Thyroid gland (tissue), 4 donors: ENCODE measurements at regions not wholly inside any gene's neighbourhood (a gene's known extent, or its start where the extent isn't known, plus 50 kb on each side); places are given as distances from the start of the nearest gene placed in this dataset.

Experiments
- DNase-seq, 2 donors: peaks; one replicate each; pipeline ENCODE4 v3.0.0-alpha.2; 2019
- H3K27ac ChIP-seq, 3 donors: fragments of 200-600 bp; sonication (generic); 1 replicate in 2 of 3; 2 replicates in 1 of 3; pipeline ENCODE4 v1.5.1; 2016 to 2019; ENCODE audit warnings: mild to moderate bottlenecking in 1 of 3, moderate library complexity in 1 of 3
- H3K27me3 ChIP-seq: fragments of 200-600 bp; sonication (generic); one replicate; pipeline ENCODE4 v1.5.1; 2019
- H3K36me3 ChIP-seq, 2 donors: fragments of 200-600 bp; sonication (generic); one replicate each; pipeline ENCODE4 v1.5.1; 2016 to 2019
- H3K4me1 ChIP-seq, 2 donors: fragments of 200-600 bp; sonication (generic); one replicate each; pipeline ENCODE4 v1.5.1; 2017 to 2019
- H3K4me3 ChIP-seq, 3 donors: fragments of 200-600 bp; sonication (generic); replicated peaks in 1 of 3; 1 replicate in 2 of 3; 2 replicates in 1 of 3; pipeline ENCODE4 v1.5.1; 2016; ENCODE audit warnings: mild to moderate bottlenecking in 1 of 3
- H3K9me3 ChIP-seq: fragments of 200-600 bp; sonication (generic); one replicate; pipeline ENCODE4 v1.5.1; 2017
- CTCF ChIP-seq, 6 experiments: fragments of 200-600 bp in 3 of 6; fragments of 450-650 bp in 3 of 6; sonication (generic) in 3 of 6; IDR thresholded peaks; one replicate each; pipeline ENCODE4 v1.5.1; 2016 to 2019; ENCODE audit warnings: antibody characterized with exemption in 6 of 6, mild to moderate bottlenecking in 2 of 6, inconsistent platforms in 1 of 6, moderate library complexity in 1 of 6
- POLR2A ChIP-seq, 2 donors: fragments of 450-650 bp; IDR thresholded peaks; one replicate each; pipeline ENCODE4 v1.6.1; 2017; ENCODE audit warnings: antibody characterized with exemption in 2 of 2, mild to moderate bottlenecking in 2 of 2, moderate library complexity in 1 of 2
- WGBS, 2 donors: methylation state at CpG; one replicate each; pipeline ENCODE4 v1.1.5; 2017; 5-methylcytosine and 5-hydroxymethylcytosine counted together
- intact Hi-C: fragments of 100-400 bp; cut with DNase I; formaldehyde crosslinking; loops from one replicate; pipeline ENCODE4 v1.15.1; 2023

- no peak overlapping the region for H3K27ac ChIP-seq
- 97 to 98% methylated on average over 2 of the region's 2 CpGs for WGBS, 2 donors
- no peaks in the 10 kb centered on the region for H3K9me3 ChIP-seq
- H3K4me1 ChIP-seq: no peaks in the 10 kb centered on the region
- TF ChIP-seq CTCF (IDR thresholded peaks at IDR 0.05) (no peak), POLR2A (IDR thresholded peaks at IDR 0.05) (no peak)
- no peak overlapping the region for H3K4me3 ChIP-seq
- H3K36me3 ChIP-seq: no peaks in the 10 kb centered on the region
- intact Hi-C loops: no loop called here
- DNase-seq: no peak
- no peaks in the 10 kb centered on the region for H3K27me3 ChIP-seq
Observed at GRCh38 chr20:11030351-11030750, 356.6 kb upstream of the JAG1 start.

GRCh38 chr20:11031300-11031699 lies 357.5 kb upstream of the JAG1 start:
- H3K27me3 ChIP-seq: no peaks in the 10 kb centered on the region
- H3K4me3 ChIP-seq: no peak overlapping the region
- TF ChIP-seq POLR2A (IDR thresholded peaks at IDR 0.05): no peak
- no peak for TF ChIP-seq CTCF (IDR thresholded peaks at IDR 0.05)
- no peaks in the 10 kb centered on the region for H3K36me3 ChIP-seq
- no peaks in the 10 kb centered on the region for H3K4me1 ChIP-seq
- H3K9me3 ChIP-seq: no peaks in the 10 kb centered on the region
- no peak for DNase-seq
- intact Hi-C loops: no loop called here
- H3K27ac ChIP-seq: no peak overlapping the region
- 83 to 87% methylated on average over 2 of the region's 2 CpGs for WGBS, 2 donors

GRCh38 chr20:11032611-11033010 lies 358.8 kb upstream of the JAG1 start:
- H3K27me3 ChIP-seq: no peaks in the 10 kb centered on the region
- no peaks in the 10 kb centered on the region for H3K9me3 ChIP-seq
- 71 to 72% methylated on average over 3 of the region's 3 CpGs for WGBS, 2 donors
- no peaks in the 10 kb centered on the region for H3K4me1 ChIP-seq
- H3K27ac ChIP-seq: no peak overlapping the region
- intact Hi-C loops: no loop called here
- no peak for TF ChIP-seq CTCF (IDR thresholded peaks at IDR 0.05)
- TF ChIP-seq POLR2A (IDR thresholded peaks at IDR 0.05): no peak
- no peak overlapping the region for H3K4me3 ChIP-seq
- DNase-seq: no peak
- H3K36me3 ChIP-seq: no peaks in the 10 kb centered on the region

GRCh38 chr20:11034025-11034424 lies 360.2 kb upstream of the JAG1 start:
- H3K27me3 ChIP-seq: no peaks in the 10 kb centered on the region
- H3K4me3 ChIP-seq: no peak overlapping the region
- no peak for TF ChIP-seq POLR2A (IDR thresholded peaks at IDR 0.05)
- TF ChIP-seq CTCF (IDR thresholded peaks at IDR 0.05): no peak
- no peaks in the 10 kb centered on the region for H3K4me1 ChIP-seq
- WGBS, 2 donors: 92 to 94% methylated on average over 3 of the region's 3 CpGs
- no peaks in the 10 kb centered on the region for H3K9me3 ChIP-seq
- DNase-seq: no peak
- no peak overlapping the region for H3K27ac ChIP-seq
- H3K36me3 ChIP-seq: no peaks in the 10 kb centered on the region
- intact Hi-C loops: no loop called here

- no peak for DNase-seq
- Histone ChIP-seq H3K27me3 (no peaks in the 10 kb centered on the region), H3K27ac (no peak overlapping the region), H3K4me3 (no peak overlapping the region), H3K9me3 (no peaks in the 10 kb centered on the region), H3K4me1 (no peaks in the 10 kb centered on the region), H3K36me3 (no peaks in the 10 kb centered on the region)
- TF ChIP-seq CTCF (IDR thresholded peaks at IDR 0.05) (no peak), POLR2A (IDR thresholded peaks at IDR 0.05) (no peak)
- 68 to 80% methylated on average over 3 of the region's 3 CpGs for WGBS, 2 donors
- intact Hi-C loops: no loop called here
Observed at GRCh38 chr20:11035211-11035610, 361.4 kb upstream of the JAG1 start.
